Activated CD8-positive, alpha-beta memory T cell treated with anti-CD3 and anti-CD28 coated beads, Interleukin-2, amount 10 ng/mL, durations not matched to agents 7 days and 5 days (primary cell): ENCODE measurements at regions not wholly inside any gene's neighbourhood (a gene's known extent, or its start where the extent isn't known, plus 50 kb on each side); places are given as distances from the start of the nearest gene placed in this dataset.
"Not testable (repeated sequence)": the region's sequence is repeated elsewhere in the genome, so short reads cannot be mapped to it uniquely, and the experiment has no call there.

Experiments
- ATAC-seq: fragments of 150-1000 bp; cut with Tn5 transposase; one replicate; pipeline ENCODE4 v1.10.0; 2021; ENCODE audit warnings: moderate library complexity
- CTCF ChIA-PET: fragments of 350-600 bp; sonication (Branson Sonifier 250); formaldehyde crosslinking; loops from one replicate; lab custom pipeline; 2021; ENCODE audit warnings: antibody characterized with exemption; lab: Charles Lee
- DNase-seq: peaks from one replicate; pipeline ENCODE4 v3.0.0-alpha.2; 2020
- H3K27ac Mint-ChIP-seq: one replicate; pipeline ENCODE4 v1.8.0; 2021; ENCODE audit warnings: mild to moderate bottlenecking, mixed read lengths
- H3K27me3 Mint-ChIP-seq: one replicate; pipeline ENCODE4 v1.8.0; 2021; ENCODE audit warnings: mixed read lengths
- H3K36me3 Mint-ChIP-seq: one replicate; pipeline ENCODE4 v1.8.0; 2021; ENCODE audit warnings: mild to moderate bottlenecking, mixed read lengths
- H3K4me1 Mint-ChIP-seq: one replicate; pipeline ENCODE4 v1.8.0; 2021; ENCODE audit warnings: mixed read lengths
- H3K4me3 Mint-ChIP-seq: one replicate; pipeline ENCODE4 v1.8.0; 2021; ENCODE audit warnings: mild to moderate bottlenecking, moderate library complexity, mixed read lengths
- H3K9me3 Mint-ChIP-seq: one replicate; pipeline ENCODE4 v1.8.0; 2022; ENCODE audit warnings: low read depth, mixed read lengths

DNA sequence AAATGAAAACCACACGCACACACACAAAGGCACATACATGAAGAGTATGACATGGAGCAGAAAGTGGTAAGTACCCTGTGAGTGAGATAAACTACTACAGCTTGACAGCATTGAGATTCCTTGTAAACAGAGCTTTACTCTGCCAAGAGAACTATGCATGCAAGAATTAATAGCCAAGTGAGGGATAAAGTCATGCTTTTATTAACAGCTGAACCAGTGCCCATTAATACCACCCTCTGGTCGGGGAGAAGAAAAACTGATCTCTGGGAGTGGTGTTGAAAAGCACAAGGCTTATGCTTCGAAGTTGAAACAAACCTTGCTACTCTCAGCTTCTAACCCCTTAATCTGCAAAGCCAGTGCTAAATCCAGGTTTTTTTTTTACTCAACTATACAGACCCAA, 95.9 kb upstream of the C1QTNF7 start:
- Mint-ChIP-seq H3K36me3 (no peaks in the 10 kb centered on the region), H3K27ac (no peak overlapping the region), H3K9me3 (no peaks in the 10 kb centered on the region), H3K4me1 (no peaks in the 10 kb centered on the region), H3K4me3 (no peak overlapping the region), H3K27me3 (peaks cover 3% of the 10 kb centered on the region)
- DNase-seq (no peak), ATAC-seq (no peak)
- CTCF ChIA-PET = no interaction called here

DNA sequence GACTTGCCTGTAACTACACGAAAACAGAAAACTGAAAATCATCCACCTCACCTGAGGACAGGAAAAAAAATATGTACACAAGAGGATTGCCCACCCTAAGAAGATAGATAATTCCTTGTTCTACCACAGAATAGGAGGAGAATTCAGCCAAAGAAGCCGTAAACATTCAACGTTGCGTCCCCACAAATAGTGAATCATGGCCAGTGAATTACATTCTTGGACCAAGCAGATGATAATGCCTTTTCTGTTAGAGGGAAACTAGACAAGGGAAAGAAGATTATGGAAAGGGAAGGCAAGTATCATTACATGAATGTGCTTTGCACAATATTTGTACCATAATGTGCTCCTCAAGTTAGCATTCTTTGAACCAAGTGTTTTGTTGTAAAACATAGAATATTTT, 95.5 kb upstream of the C1QTNF7 start:
- no peaks in the 10 kb centered on the region for H3K9me3 Mint-ChIP-seq
- H3K27ac Mint-ChIP-seq = no peak overlapping the region
- no peak for DNase-seq
- H3K27me3 Mint-ChIP-seq = peaks cover 3% of the 10 kb centered on the region
- H3K36me3 Mint-ChIP-seq = no peaks in the 10 kb centered on the region
- CTCF ChIA-PET = no interaction called here
- H3K4me1 Mint-ChIP-seq = no peaks in the 10 kb centered on the region
- ATAC-seq = no peak
- no peak overlapping the region for H3K4me3 Mint-ChIP-seq

DNA sequence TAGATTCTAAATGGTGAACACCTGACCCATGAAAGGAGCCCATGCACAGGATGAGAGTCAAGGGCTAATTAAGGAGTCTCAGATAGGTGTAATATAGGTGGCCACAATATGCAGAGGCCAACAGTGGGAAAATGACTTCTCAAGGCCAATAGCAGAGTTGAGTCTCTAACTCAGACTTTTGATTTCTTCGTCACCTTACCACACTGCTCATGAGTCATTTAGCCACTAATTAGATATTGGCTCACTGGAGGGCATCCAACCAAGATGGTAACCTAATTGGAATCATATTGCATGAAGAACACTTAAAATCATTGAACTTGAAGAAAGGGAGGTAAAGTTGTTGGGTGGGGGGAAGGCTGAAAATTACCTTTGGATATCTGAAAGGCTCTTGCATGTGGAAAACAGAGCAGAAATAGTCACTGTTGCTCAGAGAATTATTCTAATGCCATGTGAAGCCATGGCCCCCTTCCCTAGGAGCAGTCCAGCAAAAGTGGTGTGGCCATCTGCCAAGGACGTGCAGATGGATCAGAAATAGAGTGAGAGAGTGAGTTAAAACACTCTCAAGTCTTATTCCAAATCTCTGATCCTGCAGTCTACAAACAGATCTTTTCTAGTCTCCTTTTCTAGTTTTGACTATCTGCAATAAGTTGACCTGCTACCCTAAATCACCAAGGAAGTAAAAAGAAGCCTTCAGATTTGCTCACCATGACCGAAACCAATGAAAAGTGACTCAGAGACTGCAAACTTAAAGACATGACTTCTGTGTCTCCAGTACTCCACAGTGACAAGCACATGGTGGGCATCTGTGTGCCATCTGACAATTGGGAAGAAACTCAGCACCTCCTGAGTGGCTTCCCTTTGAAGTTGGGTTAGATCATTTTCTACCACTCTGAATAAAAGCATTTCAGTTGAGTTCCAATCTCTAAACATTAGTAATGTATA, 93.9 kb upstream of the C1QTNF7 start:
- no peak overlapping the region for H3K4me3 Mint-ChIP-seq
- ATAC-seq (no peak), DNase-seq (no peak)
- no peaks in the 10 kb centered on the region for H3K9me3 Mint-ChIP-seq
- H3K27me3 Mint-ChIP-seq = peaks cover under 1% of the 10 kb centered on the region
- no peak overlapping the region for H3K27ac Mint-ChIP-seq
- no peaks in the 10 kb centered on the region for H3K36me3 Mint-ChIP-seq
- no peaks in the 10 kb centered on the region for H3K4me1 Mint-ChIP-seq
- CTCF ChIA-PET = no interaction called here

DNA sequence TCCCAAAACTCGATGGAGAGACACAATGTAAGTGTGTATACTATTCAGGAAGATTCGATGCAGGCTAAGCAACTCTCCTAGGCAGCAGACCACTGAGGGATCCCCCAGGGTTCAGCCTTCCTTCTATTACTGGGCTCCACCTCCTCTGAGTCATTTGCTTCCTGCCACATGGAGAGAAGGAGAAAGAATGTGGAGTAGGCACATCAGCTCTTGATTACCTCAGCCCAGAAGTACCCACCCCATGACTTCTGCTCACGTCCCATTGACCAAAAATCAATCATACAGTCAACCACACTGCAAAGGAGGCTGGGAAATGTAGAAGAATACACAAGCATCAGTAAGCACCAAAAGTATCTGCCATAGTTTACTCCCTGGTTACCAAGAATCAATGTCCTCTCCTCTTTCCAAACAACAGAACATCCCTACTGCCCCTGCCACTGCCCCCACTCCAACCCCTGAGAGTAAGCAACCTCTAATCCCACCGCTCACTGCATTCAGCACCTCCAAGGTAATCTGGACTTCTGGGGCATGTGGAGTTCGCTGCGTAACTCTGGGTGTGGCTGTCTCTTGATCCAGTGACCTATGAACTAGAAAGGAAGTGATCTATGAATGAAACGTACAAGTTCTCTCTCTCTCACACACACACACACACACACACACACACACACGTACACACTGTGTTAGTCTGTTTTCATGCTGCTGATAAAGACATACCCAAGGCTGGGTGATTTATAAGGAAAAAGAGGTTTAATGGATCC, 91.2 kb upstream of the C1QTNF7 start:
- Mint-ChIP-seq H3K27ac (no peak overlapping the region), H3K27me3 (peaks cover 9% of the 10 kb centered on the region), H3K4me1 (no peaks in the 10 kb centered on the region), H3K9me3 (no peaks in the 10 kb centered on the region), H3K4me3 (no peak overlapping the region), H3K36me3 (no peaks in the 10 kb centered on the region)
- CTCF ChIA-PET = no interaction called here
- DNase-seq = no peak
- ATAC-seq = no peak

DNA sequence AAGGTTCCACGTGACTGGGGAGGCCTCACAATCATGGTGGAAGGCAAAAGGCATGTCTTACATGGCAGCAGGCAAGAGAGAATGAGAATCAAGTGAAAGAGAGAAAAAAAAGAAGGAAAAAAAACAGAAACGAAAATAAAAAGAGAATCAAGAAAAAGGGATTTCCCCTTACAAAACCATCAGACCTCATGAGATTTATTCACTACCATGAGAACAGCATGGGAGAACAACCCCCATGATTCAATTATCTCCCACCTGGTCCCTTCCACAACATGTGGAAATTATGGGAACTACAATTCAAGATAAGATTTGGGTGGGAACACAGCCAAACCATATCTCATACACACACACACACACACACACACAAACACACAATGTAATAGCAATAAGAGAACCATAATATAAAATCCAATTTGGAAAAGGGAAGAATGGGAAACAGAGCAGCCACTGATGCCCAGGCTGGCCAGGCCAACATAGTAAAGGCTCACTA, 90.6 kb upstream of the C1QTNF7 start:
- ATAC-seq, H3K4me3 Mint-ChIP-seq, H3K27ac Mint-ChIP-seq, DNase-seq, H3K27me3 Mint-ChIP-seq, H3K9me3 Mint-ChIP-seq, CTCF ChIA-PET, H3K4me1 Mint-ChIP-seq, H3K36me3 Mint-ChIP-seq: not testable (repeated sequence)

DNA sequence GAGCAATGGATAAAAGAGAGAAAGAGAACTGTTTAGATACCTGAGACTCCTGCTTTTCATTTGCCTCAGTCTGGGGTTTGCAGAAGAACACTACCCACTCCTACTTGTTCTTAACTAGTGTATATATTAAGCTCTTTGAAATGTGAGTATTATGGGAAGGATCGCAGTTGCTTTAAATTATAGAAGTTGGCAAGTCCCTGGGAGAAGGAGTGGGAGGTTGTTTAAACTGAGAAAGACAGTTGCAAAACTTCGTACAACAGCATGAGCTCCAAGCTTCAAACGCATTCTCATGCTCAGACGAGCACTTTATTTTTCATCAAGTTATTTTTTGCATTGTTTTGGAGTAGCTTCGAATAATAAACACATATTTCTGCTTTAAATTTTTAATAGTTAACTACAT, 88.1 kb upstream of the C1QTNF7 start:
- H3K36me3 Mint-ChIP-seq = no peaks in the 10 kb centered on the region
- DNase-seq (no peak), ATAC-seq (no peak)
- no peak overlapping the region for H3K4me3 Mint-ChIP-seq
- H3K9me3 Mint-ChIP-seq = no peaks in the 10 kb centered on the region
- H3K27me3 Mint-ChIP-seq = peaks cover 9% of the 10 kb centered on the region
- CTCF ChIA-PET = no interaction called here
- H3K27ac Mint-ChIP-seq = no peak overlapping the region
- H3K4me1 Mint-ChIP-seq = no peaks in the 10 kb centered on the region

DNA sequence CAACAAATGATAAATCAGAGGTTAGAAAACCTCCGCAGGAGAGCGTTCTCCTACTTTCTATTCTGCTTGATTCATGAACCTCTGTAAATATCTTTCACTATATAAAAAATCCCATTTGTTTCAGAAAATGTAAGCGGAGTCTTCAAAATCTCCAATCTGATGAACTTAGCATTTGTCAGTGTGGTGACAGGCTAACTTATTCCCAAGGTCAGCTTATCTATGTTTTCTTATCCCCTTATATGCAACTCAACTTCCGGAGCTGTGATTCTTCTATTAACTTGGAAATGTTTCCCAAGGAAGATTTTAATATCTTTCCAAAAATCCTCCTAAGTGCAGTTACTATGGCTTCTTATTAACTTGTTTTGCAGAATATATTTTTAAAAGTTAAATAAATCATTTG, 87.5 kb upstream of the C1QTNF7 start:
- no peaks in the 10 kb centered on the region for H3K9me3 Mint-ChIP-seq
- DNase-seq (no peak), ATAC-seq (no peak)
- peaks cover 9% of the 10 kb centered on the region for H3K27me3 Mint-ChIP-seq
- H3K36me3 Mint-ChIP-seq = no peaks in the 10 kb centered on the region
- CTCF ChIA-PET = no interaction called here
- no peaks in the 10 kb centered on the region for H3K4me1 Mint-ChIP-seq
- H3K4me3 Mint-ChIP-seq = no peak overlapping the region
- H3K27ac Mint-ChIP-seq = no peak overlapping the region

DNA sequence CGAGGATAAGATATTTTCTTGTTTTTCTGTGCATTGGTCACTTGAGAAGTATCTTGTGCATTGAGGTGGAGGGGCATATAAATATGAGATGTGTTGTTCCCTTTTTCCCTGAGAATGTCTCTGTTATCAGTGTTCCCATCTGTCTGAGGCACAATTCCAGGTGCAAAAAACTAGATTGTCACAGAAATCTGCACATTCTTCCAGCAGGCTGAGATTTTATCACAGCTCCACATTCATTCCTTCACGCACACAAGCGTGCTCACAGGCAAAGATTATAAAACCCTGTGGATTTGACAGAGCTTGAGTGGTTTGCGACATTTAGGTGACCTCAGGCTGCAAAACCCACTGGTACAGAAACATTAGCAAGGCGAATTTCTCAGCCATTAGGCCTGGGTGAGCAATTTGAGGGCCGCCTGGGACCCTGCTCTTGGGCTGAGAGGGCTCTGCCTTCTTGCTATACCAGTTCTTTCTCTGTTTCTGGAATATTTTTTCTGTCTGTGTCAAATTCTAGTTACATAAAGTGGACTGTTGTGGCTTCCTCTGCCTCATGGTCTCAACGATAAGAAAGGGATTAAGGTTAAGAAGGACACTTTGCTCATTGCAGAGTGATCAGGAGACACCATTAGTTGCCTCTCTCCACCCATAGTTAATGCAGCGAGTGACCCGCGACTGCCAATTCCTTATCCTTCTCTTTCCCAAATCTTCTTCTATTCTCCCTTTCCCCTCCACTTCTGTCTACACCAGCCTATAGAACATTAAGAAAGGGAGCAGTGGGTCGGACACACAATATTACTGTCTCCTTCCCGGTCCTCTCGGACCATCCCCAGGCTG, 86.7 kb upstream of the C1QTNF7 start:
- peaks cover 9% of the 10 kb centered on the region for H3K27me3 Mint-ChIP-seq
- no peaks in the 10 kb centered on the region for H3K9me3 Mint-ChIP-seq
- no peak for ATAC-seq
- CTCF ChIA-PET = no interaction called here
- no peak for DNase-seq
- no peaks in the 10 kb centered on the region for H3K4me1 Mint-ChIP-seq
- H3K36me3 Mint-ChIP-seq = no peaks in the 10 kb centered on the region
- H3K4me3 Mint-ChIP-seq = no peak overlapping the region
- H3K27ac Mint-ChIP-seq = no peak overlapping the region

DNA sequence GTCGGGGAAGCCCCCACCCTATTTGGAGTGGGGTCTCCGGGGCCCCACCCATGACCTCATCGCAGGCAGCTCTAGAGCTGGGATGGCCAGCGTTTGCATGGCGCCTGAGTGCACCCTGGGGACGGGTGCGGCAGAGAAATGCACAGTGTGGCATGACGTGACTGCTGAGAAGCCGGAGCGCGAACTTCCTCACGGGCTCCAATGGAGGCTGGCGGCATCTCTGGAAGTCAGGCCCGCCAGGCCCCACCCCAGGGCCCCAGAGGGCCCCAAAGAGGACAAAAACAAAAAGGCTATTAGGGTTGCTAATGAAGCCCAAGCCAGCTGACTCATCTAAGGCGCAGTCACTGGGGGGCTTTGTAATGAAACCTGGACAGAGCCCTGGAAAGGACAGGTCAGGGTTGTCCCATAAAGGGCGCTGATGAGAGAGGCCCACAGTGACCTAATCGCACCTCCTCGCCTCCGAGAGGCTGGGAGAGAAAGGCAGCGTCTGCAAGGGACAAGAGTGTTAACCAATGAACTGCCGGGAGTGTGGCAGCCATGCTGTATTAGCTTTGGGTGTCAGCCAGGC, 86.0 kb upstream of the C1QTNF7 start:
- ATAC-seq = no peak
- H3K9me3 Mint-ChIP-seq = no peaks in the 10 kb centered on the region
- H3K4me3 Mint-ChIP-seq = no peak overlapping the region
- H3K27ac Mint-ChIP-seq = no peak overlapping the region
- H3K27me3 Mint-ChIP-seq = peaks cover 9% of the 10 kb centered on the region
- no peaks in the 10 kb centered on the region for H3K36me3 Mint-ChIP-seq
- CTCF ChIA-PET = no interaction called here
- H3K4me1 Mint-ChIP-seq = no peaks in the 10 kb centered on the region
- DNase-seq = no peak

DNA sequence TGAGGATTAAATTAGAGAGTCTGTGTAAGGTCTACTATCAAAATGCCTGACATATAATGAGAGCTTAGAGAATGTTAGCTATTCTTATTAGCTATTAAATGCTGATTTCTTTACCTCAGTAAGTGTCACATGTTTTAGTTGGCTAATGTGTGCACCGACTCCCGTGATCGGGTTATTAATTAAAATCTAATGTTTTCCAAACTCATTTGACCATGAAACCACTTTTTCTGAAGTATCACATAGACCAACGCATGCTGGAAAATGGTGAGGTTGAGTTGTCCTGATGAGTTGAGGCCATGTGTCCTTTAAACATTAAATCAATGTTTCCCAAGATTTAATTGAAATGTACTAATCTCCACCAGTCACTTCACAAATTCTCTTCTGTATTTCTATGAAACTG, 84.8 kb upstream of the C1QTNF7 start:
- DNase-seq (no peak), ATAC-seq (no peak)
- CTCF ChIA-PET = interaction anchor here (0.7 kb wide), 1 partner anchor 53 kb away, joined by 3 read pairs; no protein-coding TSS in a partner anchor
- Mint-ChIP-seq H3K36me3 (no peaks in the 10 kb centered on the region), H3K4me1 (no peaks in the 10 kb centered on the region), H3K27ac (no peak overlapping the region), H3K4me3 (no peak overlapping the region), H3K9me3 (no peaks in the 10 kb centered on the region), H3K27me3 (peaks cover 9% of the 10 kb centered on the region)

DNA sequence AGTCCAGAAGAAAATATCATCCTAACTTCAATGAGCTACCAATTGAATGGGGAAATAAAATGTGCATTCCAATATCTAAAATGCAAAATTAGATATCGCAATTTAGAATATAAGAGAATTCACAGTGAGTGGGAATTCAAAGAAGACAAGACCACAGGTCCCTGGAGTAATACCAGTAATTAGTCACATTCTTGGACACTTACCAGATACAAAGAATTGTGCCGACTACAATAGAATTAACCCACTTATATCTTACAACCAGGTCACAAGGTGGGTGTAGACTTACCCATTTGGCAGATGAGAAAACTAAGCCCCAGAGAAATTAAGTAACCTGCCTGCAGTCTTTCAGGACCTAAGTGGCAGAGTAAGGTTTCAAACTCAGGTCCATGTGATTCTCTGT, 84.3 kb upstream of the C1QTNF7 start:
- ATAC-seq (no peak), DNase-seq (no peak)
- no peaks in the 10 kb centered on the region for H3K36me3 Mint-ChIP-seq
- H3K9me3 Mint-ChIP-seq = no peaks in the 10 kb centered on the region
- no peaks in the 10 kb centered on the region for H3K4me1 Mint-ChIP-seq
- H3K27ac Mint-ChIP-seq = no peak overlapping the region
- no peak overlapping the region for H3K4me3 Mint-ChIP-seq
- H3K27me3 Mint-ChIP-seq = peaks cover 9% of the 10 kb centered on the region
- CTCF ChIA-PET = no interaction called here

DNA sequence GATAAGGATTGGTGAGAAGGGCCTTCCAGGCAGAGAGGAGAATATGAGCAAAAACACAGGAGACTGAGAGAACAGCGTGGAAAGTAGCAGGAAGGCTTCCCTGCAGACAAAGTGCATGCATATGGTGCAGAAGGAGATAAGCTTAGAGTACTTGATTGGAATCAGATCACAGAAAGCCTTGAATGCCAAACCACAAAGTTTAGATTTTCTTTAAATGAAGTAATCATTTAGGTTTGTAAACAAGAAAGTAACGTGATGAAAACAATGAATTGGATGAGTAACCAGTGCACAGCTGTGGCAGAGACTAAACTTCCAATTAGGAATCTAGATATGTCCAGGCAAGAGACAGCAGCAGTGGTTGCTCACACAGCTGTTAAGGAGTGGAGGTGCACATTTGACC, 83.8 kb upstream of the C1QTNF7 start:
- H3K9me3 Mint-ChIP-seq = no peaks in the 10 kb centered on the region
- H3K4me3 Mint-ChIP-seq = no peak overlapping the region
- H3K36me3 Mint-ChIP-seq = no peaks in the 10 kb centered on the region
- peaks cover 9% of the 10 kb centered on the region for H3K27me3 Mint-ChIP-seq
- peaks cover 3% of the 10 kb centered on the region for H3K4me1 Mint-ChIP-seq
- CTCF ChIA-PET = no interaction called here
- ATAC-seq = no peak
- H3K27ac Mint-ChIP-seq = no peak overlapping the region
- no peak for DNase-seq

DNA sequence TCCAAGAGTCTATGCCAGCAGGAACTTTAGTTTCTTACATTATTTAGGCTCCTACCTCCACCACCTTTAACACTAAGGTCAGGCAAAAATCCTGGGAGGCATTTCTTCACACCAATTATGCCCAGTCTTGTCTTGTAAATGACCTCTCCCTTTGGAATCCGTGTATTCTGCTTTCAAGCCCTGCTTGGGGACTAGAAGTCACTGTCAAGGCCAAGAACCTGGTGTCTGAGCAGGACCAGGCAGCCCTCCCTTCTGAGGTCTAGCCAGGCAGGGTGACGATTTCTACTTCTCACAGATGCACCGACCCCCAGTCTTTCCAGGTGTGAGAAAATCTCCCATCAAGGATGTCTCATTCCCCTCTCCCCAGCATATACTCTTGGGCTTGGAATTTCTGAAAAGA, 82.7 kb upstream of the C1QTNF7 start:
- no peaks in the 10 kb centered on the region for H3K9me3 Mint-ChIP-seq
- no peak for ATAC-seq

More for the DNA sequence above, 82.7 kb upstream of the C1QTNF7 start:
- Mint-ChIP-seq H3K36me3 (no peaks in the 10 kb centered on the region), H3K4me1 (peaks cover 10% of the 10 kb centered on the region), H3K27ac (no peak overlapping the region), H3K4me3 (no peak overlapping the region), H3K27me3 (peaks cover 2% of the 10 kb centered on the region)
- DNase-seq = no peak
- CTCF ChIA-PET = no interaction called here
